Nephron (organoid): ENCODE measurements at regions not wholly inside any gene's neighbourhood (a gene's known extent, or its start where the extent isn't known, plus 50 kb on each side); places are given as distances from the start of the nearest gene placed in this dataset.

Experiments
- H3K27ac Mint-ChIP-seq, 3 experiments: 2 replicates each; pipeline ENCODE4 v1.8.0; 2020; ENCODE audit warnings: mixed read lengths in 3 of 3, mild to moderate bottlenecking in 2 of 3, moderate library complexity in 1 of 3
- H3K27me3 Mint-ChIP-seq: 2 replicates; pipeline ENCODE4 v1.8.0; 2021; ENCODE audit warnings: low read depth, mild to moderate bottlenecking, moderate library complexity, mixed read lengths
- H3K36me3 Mint-ChIP-seq: 2 replicates; pipeline ENCODE4 v1.8.0; 2020; ENCODE audit warnings: low read depth, mixed read lengths
- H3K4me1 Mint-ChIP-seq: 2 replicates; pipeline ENCODE4 v1.8.0; 2020; ENCODE audit warnings: mixed read lengths
- H3K4me3 Mint-ChIP-seq, 3 experiments: 2 replicates each; pipeline ENCODE4 v1.8.0; 2020; ENCODE audit warnings: mild to moderate bottlenecking in 3 of 3, mixed read lengths in 3 of 3, moderate library complexity in 2 of 3
- H3K9me3 Mint-ChIP-seq: 2 replicates; pipeline ENCODE4 v1.8.0; 2020; ENCODE audit warnings: mixed read lengths
- TF ChIP-seq, protein P1 (sequence below), 3 experiments: fragments of 200-600 bp; sonication (generic); IDR thresholded peaks; one replicate each; pipeline ENCODE4 v1.5.0; 2021; ENCODE audit warnings: antibody characterized with exemption in 3 of 3; ENCODE audit not compliant: unreplicated experiment in 3 of 3

DNA sequence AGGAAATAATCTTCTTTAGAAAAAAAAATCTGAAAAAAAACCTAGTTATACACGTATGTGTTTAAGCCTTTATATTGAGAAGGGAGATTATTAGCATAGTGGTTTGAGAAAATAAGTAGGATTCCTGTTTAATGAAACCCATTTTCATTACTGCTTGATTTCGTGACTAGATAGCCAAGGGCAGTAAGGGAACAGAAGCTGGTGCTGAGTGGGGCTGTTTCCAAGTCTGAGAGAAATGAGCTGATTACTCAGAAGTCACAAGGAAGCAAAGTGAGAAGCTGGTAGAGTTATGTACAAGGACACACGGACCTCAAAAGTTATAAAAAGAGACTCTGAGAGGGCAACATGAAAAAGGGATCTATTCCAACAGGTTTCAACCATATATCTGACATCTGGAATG, 256.5 kb downstream of the TTLL7 start:
- H3K4me3 Mint-ChIP-seq, result no peak overlapping the region
- TF ChIP-seq, protein P1, sequence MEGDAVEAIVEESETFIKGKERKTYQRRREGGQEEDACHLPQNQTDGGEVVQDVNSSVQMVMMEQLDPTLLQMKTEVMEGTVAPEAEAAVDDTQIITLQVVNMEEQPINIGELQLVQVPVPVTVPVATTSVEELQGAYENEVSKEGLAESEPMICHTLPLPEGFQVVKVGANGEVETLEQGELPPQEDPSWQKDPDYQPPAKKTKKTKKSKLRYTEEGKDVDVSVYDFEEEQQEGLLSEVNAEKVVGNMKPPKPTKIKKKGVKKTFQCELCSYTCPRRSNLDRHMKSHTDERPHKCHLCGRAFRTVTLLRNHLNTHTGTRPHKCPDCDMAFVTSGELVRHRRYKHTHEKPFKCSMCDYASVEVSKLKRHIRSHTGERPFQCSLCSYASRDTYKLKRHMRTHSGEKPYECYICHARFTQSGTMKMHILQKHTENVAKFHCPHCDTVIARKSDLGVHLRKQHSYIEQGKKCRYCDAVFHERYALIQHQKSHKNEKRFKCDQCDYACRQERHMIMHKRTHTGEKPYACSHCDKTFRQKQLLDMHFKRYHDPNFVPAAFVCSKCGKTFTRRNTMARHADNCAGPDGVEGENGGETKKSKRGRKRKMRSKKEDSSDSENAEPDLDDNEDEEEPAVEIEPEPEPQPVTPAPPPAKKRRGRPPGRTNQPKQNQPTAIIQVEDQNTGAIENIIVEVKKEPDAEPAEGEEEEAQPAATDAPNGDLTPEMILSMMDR (IDR thresholded peaks at IDR 0.05; ENCODE audit: unreplicated experiment in 3 of 3), result no peak
- peak overlapping the region; percentile 2 to 96 (median 93) for H3K27ac Mint-ChIP-seq
- no peaks in the 10 kb centered on the region for H3K9me3 Mint-ChIP-seq
- H3K27me3 Mint-ChIP-seq, result no peaks in the 10 kb centered on the region
- H3K4me1 Mint-ChIP-seq, result peaks cover 16% of the 10 kb centered on the region
- no peaks in the 10 kb centered on the region for H3K36me3 Mint-ChIP-seq

- Mint-ChIP-seq H3K36me3 (no peaks in the 10 kb centered on the region), H3K27ac (peak overlapping the region; percentile 93 to 96 (median 96)), H3K9me3 (no peaks in the 10 kb centered on the region), H3K4me1 (peaks cover 16% of the 10 kb centered on the region), H3K27me3 (no peaks in the 10 kb centered on the region), H3K4me3 (no peak overlapping the region)
- TF ChIP-seq, protein P1 (IDR thresholded peaks at IDR 0.05; ENCODE audit: unreplicated experiment in 3 of 3), result no peak
These were observed 257.2 kb downstream of the TTLL7 start for GRCh38 chr1:83741770-83742169.

- Mint-ChIP-seq H3K27ac (peak overlapping the region; percentile 93 to 96 (median 96)), H3K27me3 (no peaks in the 10 kb centered on the region), H3K4me3 (no peak overlapping the region), H3K9me3 (no peaks in the 10 kb centered on the region), H3K4me1 (peaks cover 16% of the 10 kb centered on the region), H3K36me3 (no peaks in the 10 kb centered on the region)
- TF ChIP-seq, protein P1 (IDR thresholded peaks at IDR 0.05; ENCODE audit: unreplicated experiment in 3 of 3), result no peak
These were observed 257.6 kb downstream of the TTLL7 start for GRCh38 chr1:83741348-83741747.

GRCh38 chr1:83735526-83735925, 263.4 kb downstream of the TTLL7 start:
- no peak overlapping the region for H3K4me3 Mint-ChIP-seq
- TF ChIP-seq, protein P1 (IDR thresholded peaks at IDR 0.05; ENCODE audit: unreplicated experiment in 3 of 3), result no peak
- H3K9me3 Mint-ChIP-seq, result no peaks in the 10 kb centered on the region
- no peak overlapping the region for H3K27ac Mint-ChIP-seq
- no peaks in the 10 kb centered on the region for H3K4me1 Mint-ChIP-seq
- no peaks in the 10 kb centered on the region for H3K36me3 Mint-ChIP-seq
- no peaks in the 10 kb centered on the region for H3K27me3 Mint-ChIP-seq

GRCh38 chr1:83734420-83734819, 264.5 kb downstream of the TTLL7 start:
- no peaks in the 10 kb centered on the region for H3K27me3 Mint-ChIP-seq
- no peaks in the 10 kb centered on the region for H3K4me1 Mint-ChIP-seq
- TF ChIP-seq, protein P1 (IDR thresholded peaks at IDR 0.05; ENCODE audit: unreplicated experiment in 3 of 3), result no peak
- H3K9me3 Mint-ChIP-seq, result no peaks in the 10 kb centered on the region
- H3K4me3 Mint-ChIP-seq, result no peak overlapping the region
- no peak overlapping the region for H3K27ac Mint-ChIP-seq
- no peaks in the 10 kb centered on the region for H3K36me3 Mint-ChIP-seq

GRCh38 chr1:83725735-83726360, 273.1 kb downstream of the TTLL7 start:
- no peak overlapping the region for H3K27ac Mint-ChIP-seq
- no peaks in the 10 kb centered on the region for H3K9me3 Mint-ChIP-seq
- no peaks in the 10 kb centered on the region for H3K4me1 Mint-ChIP-seq
- H3K36me3 Mint-ChIP-seq, result no peaks in the 10 kb centered on the region
- H3K27me3 Mint-ChIP-seq, result no peaks in the 10 kb centered on the region
- TF ChIP-seq, protein P1 (IDR thresholded peaks at IDR 0.05; ENCODE audit: unreplicated experiment in 3 of 3), result no peak
- H3K4me3 Mint-ChIP-seq, result no peak overlapping the region
